GM11168 (cell line): ENCODE measurements at regions not wholly inside any gene's neighbourhood (a gene's known extent, or its start where the extent isn't known, plus 50 kb on each side); places are given as distances from the start of the nearest gene placed in this dataset.
"Not testable (repeated sequence)": the region's sequence is repeated elsewhere in the genome, so short reads cannot be mapped to it uniquely, and the experiment has no call there.

ENCODE experiments used
- in situ Hi-C: fragments of 300-500 bp; cut with MboI; formaldehyde crosslinking; loops from one replicate; pipeline ENCODE4 v1.12.0; 2022; ENCODE audit warnings: low sequenced_read_pairs; ENCODE audit not compliant: unreplicated experiment

DNA sequence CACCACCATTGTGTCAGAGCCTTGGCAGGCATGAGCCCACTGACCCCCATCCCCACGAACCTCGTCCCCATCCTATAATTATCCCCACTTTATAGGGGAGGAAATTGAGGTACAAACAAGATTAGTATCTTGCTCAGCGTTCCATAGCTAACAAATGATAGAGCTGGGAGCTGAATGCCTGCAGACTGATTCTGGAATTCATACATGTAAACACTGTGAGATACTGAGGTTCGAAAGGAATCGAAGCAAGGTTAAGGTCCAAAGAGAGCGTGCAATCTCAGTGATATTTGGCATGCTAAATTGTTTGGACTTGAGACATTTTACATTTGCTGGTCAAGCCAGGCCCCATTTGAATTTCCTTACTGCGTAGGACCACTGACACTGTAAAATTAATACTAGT is 746.6 kb downstream of the COL12A1 start:
- in situ Hi-C loops = no loop called here

DNA sequence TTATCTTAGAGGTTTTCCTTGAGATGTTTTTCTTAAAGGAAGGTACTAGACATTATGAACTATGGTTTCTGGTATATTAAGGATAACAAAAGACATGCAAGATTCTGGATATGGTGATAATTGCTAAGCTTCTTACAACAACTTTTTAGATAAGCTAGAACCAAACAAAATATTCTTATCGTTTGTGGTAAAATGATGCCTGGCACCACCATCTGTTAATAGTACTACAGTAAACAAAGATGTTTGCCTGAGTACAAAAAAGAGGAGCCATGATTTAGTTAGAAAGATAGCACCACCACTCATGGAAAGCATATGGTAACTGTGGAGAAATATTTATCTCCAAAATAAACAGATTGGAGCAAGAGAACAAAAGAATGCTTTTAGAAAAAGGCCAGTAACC is 747.3 kb downstream of the COL12A1 start:
- in situ Hi-C loops = no loop called here

DNA sequence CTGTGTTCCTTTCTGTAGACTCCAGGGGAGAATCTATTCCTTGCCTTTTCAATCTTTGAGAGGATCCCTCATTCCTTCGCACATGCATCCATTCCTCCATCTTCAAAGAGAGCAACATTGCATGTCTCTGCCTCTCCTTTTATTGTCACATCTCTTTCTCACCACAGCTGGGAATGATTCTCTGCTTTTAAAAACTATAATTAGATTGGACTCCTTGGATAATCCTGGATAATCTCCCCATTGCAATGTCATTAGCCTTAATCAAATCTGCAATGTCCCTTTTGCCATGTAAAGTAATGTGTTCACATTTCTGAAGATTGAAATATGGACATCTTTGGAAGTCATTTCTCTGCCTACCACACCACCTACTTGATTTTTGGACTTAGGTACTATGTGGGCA is 750.1 kb downstream of the COL12A1 start:
- in situ Hi-C loops = no loop called here

DNA sequence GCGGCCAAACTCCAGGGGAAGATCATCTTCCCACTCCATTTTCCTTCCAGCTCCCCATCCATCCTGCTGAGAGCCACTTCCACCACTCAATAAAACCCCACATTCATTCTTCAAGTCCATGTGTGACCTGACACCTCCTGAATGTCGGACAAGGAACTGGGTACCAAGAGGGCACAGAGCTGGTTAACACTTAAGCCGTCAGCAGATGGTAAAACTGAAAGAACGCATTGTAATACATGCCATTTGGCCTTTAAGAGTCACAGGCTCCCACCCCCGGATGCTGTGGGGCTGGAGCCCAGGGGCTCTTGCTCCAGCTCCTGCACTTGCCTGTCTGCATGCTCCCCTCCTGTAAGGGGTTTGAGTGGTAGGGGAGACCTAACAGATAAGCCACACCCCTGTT is 753.9 kb downstream of the COL12A1 start:
- in situ Hi-C loops = no loop called here

DNA sequence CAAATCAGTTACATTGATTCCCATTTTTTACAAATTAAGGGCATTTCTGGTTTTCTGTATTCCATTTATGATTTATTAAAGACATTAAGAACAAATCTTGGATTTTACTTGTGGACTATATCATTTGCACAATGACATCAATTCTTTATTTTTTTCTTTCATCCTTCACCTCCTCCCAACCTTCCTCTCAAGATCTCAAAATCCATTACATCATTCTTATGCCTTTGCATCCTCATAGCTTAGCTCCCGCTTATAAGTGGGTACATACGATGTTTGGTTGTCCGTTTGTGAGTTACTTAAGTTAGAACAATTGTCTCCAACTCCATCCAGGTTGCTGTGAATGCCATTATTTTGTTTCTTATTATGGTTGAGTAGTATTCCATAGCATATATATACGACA is 752.8 kb downstream of the CD109 start:
- in situ Hi-C loops = no loop called here

DNA sequence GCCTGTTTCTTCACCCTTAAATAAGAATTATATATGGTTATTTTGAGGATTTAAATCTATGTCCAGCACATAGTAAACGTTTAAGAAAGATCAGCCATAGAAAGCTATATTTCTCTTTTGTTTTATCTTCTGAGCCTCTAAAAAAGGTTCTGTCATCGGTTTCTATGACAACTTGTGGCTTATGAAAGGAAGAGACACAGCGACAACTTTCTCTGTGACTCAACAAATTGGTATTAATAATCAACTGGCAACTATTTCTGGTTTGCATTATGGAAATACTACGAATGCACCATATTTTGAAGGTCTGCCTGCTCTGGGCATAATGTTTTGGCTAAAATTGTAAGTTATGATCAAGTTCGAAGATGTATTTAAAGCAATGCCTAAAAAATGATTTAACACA is 751.0 kb downstream of the CD109 start:
- in situ Hi-C loops = no loop called here

DNA sequence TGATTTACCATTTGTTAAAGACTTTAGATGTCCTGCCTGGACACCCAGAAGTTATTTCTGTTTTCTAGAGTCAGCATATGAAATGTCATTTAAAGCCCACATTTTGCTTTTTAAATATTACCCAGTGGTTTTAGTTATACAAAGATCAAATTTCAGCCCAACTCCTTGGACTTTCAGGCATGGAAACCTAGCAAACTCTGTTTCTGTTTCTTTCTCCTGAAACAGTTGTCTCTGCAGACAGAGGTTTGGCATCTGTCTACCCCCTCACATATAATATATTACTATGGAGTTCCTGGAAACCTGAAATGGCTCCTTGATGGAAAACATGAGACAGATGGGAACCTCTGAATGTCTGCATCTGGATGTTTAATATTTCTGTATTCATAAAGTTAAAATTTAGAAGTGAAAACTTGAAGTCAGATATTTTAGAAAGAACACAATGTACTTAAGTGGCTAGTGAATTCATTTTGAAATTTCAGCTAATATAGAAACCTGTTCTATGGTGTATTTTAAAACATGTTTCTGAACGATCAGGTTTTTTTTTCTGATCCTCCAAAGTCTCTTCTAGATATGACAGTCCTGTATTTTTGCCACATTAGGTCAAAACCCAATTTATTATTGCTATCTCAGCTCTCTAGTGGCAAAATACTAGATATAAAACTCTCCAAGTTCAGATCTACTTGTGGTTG is 743.3 kb downstream of the CD109 start:
- in situ Hi-C loops = no loop called here

DNA sequence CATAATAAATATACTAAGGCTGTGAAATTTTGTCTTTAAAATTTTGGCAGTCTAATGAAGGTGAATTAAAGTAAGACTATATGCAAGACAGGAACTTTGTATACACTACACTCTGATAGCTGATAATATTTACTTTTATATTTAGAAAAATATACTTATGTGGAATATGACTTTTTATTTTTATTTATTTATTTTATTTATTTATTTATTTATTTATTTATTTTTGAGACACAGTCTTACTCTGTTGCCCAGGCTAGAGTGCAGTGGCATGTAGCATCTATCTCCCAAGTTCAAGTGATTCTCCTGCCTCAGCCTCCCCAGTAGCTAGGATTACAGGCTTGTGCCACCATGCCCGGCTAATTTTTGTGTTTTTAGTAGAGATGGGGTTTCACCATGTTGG is 742.4 kb downstream of the CD109 start:
- in situ Hi-C loops = not testable (repeated sequence)

DNA sequence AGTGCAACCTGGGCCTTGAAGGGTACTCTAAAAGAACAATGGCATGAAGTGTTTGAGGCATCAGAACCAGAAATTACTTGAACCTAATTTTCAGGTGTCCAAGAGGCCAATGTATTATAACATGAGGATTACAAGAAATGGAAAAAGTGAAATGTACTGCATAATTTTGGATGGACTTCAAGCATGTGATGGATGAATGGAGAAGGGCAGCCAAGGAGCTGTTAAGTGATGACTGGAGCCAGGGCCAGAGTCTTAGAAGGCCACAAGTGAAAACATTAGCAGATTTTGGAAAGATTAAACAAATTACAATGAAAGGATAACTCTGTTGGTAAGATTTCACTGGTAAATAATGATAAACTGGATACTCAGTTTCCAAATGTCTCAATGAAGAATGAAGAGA is 738.2 kb downstream of the CD109 start:
- in situ Hi-C loops = no loop called here

DNA sequence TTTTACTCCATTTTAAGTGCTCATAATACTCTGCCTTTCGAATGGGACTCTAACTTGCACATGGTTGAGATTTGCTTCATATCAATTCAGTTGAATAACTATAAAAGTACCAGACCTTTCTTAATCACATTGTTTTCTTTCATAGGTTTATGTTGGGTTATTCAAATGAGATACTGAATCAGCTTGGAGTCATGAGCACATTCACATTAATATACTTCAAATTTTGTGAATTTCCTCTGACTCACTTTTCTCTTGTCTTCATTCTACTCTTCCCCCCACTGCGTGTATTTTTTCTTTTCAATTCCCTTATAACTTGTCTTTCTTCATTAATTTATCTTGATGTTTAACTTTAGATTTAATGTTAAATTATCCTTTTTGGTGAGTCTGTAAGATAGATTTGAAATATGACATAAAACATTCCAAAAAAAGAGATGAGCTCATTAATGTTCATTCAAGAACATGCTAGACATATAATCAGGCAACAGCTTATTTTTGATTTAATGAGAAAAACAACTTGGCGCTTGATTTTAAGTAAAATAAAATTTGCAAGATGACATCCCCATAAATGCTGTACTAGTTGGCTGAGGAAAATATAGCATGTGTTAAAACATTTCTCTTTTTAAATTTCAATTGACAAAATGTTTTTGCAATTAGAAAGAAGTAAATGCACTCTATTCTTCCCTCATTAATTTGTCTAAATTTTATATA is 736.0 kb downstream of the CD109 start:
- in situ Hi-C loops = no loop called here

DNA sequence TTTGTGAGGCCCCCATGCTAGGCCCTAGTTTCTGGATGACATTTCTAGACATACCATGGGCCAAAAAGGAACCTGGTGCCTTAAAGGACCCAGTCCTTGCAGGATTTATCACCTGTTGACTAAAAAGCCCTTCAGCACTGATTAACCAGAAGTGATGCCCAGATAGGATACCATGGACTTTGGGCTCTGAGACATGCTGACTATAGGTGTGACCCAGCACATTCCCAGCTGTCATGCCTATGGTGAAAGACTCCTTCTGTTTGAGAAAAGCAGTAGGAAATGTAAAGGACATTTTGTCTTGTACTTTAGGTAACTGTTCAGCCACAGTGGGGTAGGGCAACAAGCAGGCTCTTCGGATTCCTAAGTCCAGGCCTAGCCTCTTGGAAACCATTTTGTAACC is 724.2 kb downstream of the CD109 start:
- in situ Hi-C loops = no loop called here

DNA sequence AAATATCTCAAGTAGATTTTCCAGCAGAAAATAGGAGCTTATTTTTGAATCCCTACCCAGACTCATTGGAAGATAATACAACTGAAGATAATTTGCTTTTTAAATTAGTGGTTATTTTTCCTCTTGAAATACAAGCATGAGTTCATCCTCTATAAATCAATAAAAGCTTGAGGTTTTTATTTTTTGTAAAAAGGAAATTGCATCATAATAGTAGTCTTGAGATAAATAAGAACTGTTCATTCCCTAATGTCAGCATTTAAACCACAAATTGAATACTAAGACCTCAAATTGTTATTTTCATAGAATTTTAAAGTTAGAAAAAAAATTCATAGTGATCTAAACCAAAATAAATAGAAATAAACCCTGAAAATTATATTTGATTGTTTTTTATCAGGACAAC is 719.1 kb downstream of the CD109 start:
- in situ Hi-C loops = no loop called here

DNA sequence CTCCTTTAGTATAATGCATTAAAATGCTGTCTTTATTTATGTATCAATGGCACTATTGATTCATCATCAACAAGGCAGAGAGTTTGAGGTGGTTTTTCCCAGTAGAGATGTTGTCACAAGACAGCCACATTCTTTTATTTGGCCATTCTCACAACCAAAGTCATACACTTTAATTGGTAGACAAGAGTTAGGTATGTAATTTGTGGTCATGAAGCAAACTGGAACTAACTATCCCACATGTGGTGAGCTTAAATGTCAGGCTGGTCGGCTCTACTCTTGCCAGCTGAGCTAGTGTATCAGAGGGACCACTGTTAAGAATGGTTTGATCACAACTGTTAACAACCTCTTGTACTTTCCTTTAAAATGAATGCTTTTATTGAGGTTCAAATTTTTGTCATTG is 714.6 kb downstream of the CD109 start:
- in situ Hi-C loops = no loop called here

DNA sequence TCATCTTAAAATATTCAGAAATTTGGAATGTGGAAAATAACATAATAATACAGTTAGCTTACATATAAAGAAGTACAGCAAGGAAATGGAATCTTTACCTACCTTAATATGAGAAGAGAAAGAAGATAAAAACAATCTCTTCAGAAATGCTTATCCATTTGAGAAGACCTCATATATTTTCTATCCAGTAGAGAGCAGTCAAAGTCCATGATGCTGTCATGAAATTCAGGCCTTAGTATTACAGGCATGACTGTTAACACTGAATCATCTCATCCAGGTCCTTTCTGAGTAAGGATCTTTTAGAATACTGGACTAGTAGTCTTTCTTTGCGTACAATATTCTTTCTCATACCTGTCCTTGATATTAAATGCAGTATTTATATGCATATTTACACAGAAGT is 713.4 kb downstream of the CD109 start:
- in situ Hi-C loops = no loop called here

DNA sequence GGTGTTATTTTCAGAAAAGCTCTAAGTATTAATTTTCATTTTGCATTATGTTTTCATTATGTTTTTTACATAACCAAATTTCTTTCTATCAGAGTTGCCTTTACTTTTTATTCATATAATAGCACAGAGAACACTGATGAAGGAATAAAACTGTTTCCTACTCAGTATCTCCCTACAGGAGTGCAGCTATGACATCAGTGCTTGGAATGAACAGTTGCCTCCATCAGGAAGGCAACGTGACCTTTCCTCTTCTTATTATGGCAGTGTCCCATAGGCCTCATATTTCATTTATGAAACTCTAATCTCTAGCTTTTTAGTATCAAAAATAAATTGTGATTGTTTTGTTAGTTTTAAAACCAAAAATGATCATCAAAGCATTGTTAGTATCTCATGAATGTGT is 712.8 kb downstream of the CD109 start:
- in situ Hi-C loops = no loop called here

DNA sequence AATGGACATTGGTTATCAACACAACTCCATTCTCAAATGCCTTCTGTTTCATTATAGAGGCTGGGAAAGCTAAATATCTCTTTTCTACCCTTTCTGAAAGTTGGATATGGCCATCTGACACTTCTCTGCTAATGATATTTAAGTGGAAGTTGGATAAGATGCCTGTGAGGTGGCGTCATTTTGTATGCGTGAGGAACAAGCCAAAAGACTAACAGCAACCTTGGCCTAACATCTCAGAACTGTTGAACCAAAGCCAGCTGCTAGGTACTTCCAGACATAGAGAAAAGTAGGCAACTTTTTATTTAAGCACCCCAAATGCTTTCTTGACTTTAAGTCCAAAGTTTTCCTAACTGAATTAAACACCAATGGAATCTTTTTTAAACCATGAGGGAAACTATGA is 708.4 kb downstream of the CD109 start:
- in situ Hi-C loops = no loop called here

DNA sequence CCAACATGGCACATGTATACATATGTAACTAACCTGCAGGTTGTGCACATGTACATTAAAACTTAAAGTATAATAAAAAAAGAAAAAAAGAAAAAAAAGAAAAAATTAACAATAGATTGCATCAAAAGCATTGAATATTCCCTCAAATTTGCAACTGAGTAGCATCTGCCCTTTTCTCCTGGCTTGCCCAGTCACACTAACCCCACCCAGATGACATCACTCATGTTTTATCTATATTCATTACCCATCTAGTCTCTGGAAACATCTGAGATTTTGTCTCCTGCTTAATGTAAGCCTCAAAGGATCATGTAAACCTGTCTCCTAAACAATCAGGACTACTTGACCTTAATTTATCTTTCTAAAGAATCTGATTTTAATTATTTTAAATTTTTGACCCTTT is 706.8 kb downstream of the CD109 start:
- in situ Hi-C loops = no loop called here

DNA sequence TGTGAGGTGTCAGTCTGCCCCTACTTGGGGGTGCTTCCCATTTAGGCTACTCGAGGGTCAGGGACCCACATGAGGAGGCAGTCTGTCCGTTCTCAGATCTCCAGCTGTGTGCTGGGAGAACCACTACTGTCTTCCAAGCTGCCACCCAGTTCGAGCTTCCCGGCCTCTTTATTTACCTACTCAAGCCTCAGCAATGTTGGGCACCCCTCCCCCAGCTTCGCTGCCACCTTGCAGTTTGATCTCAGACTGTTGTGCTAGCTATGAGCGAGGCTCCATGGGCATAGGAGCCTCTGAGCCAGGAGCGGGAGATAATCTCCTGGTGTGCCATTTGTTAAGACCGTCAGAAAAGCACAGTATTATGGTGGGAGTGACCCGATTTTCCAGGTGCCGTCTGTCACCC is 682.4 kb downstream of the CD109 start:
- in situ Hi-C loops = not testable (repeated sequence)

DNA sequence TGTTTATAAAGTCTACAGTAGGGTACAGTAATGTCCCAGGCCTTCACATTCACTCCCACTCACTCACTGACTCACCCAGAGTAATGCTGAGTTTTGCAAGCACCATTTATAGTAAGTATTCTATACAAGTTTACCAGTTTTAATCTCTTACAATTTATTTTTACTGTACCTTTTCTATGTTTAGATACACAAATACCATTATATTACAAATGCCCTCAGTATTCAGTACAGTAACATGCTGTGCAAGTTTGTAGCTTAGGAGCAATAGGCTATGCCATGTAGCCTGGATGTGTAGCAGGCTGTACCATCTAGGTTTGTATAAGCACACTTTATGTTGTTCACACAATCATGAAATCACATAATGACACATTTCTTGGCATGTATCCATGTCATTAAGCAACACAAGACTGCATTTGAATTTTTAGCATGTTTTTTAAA is 673.6 kb downstream of the CD109 start:
- in situ Hi-C loops = no loop called here

DNA sequence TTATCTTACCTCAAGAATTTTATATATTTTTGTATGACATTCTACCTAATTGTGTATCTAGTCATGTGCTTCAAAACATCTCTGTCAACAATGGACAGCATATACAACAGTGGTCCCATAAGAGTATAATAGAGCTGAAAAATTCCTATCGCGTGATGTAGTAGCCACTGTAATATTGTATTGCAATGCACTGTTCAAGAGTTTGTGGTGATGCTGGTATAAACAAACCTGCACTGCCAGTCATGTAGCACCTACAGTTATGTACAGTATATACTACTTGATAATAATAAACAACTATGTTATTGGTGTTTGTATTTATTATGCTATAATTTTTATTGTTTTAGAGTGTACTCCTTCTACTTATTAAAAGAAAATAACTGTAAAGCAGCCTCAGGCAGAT is 672.7 kb downstream of the CD109 start:
- in situ Hi-C loops = no loop called here

DNA sequence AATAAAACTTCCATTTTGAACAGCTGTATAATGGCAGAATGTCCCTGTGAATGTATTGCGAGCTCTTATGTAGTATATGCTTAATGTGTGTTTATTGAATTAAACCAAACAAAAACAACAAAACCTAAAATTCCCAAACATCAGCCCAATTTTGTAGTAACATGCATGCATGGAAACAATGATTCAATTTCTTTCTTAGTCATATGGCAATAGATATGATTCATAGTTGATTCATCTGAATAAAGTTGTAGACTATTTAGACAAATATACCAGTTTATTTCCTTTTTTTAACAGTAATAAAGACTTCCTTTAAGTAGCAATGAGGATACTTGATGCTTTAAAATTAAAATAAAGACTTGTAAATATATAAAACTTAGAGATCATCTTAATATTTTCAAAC is 670.6 kb downstream of the CD109 start:
- in situ Hi-C loops = no loop called here

DNA sequence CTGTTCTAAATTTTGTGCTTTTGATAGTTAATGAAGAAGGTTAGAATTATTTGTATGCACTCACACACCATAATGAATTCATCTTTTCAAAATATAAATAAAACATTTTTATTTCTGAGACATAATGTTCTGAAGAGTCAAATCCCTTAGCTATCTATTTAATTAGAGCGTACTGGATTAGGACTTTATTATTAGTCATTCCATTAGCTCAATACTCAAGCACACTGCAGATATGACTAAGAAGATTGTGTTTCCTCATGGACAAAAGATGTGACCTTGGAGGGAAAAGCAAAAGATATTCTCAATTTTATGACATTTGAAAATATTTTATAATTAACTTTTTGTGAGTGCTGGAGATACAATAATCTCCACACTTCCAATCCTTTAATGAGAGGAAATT is 666.4 kb downstream of the CD109 start:
- in situ Hi-C loops = no loop called here
